Activated CD8-positive, alpha-beta memory T cell treated with anti-CD3 and anti-CD28 coated beads, Interleukin-2, amount 10 ng/mL, durations not matched to agents 7 days and 5 days (primary cell): ENCODE measurements at regions not wholly inside any gene's neighbourhood (a gene's known extent, or its start where the extent isn't known, plus 50 kb on each side); places are given as distances from the start of the nearest gene placed in this dataset.

Experiments used
- ATAC-seq: fragments of 150-1000 bp; cut with Tn5 transposase; one replicate; pipeline ENCODE4 v1.10.0; 2021; ENCODE audit warnings: moderate library complexity
- CTCF ChIA-PET: fragments of 350-600 bp; sonication (Branson Sonifier 250); formaldehyde crosslinking; loops from one replicate; lab custom pipeline; 2021; ENCODE audit warnings: antibody characterized with exemption; lab: Charles Lee
- DNase-seq: peaks from one replicate; pipeline ENCODE4 v3.0.0-alpha.2; 2020
- H3K27ac Mint-ChIP-seq: one replicate; pipeline ENCODE4 v1.8.0; 2021; ENCODE audit warnings: mild to moderate bottlenecking, mixed read lengths
- H3K27me3 Mint-ChIP-seq: one replicate; pipeline ENCODE4 v1.8.0; 2021; ENCODE audit warnings: mixed read lengths
- H3K36me3 Mint-ChIP-seq: one replicate; pipeline ENCODE4 v1.8.0; 2021; ENCODE audit warnings: mild to moderate bottlenecking, mixed read lengths
- H3K4me1 Mint-ChIP-seq: one replicate; pipeline ENCODE4 v1.8.0; 2021; ENCODE audit warnings: mixed read lengths
- H3K4me3 Mint-ChIP-seq: one replicate; pipeline ENCODE4 v1.8.0; 2021; ENCODE audit warnings: mild to moderate bottlenecking, moderate library complexity, mixed read lengths
- H3K9me3 Mint-ChIP-seq: one replicate; pipeline ENCODE4 v1.8.0; 2022; ENCODE audit warnings: low read depth, mixed read lengths

GRCh38 chr22:48867891-48868290 lies 959.8 kb downstream of the BRD1 start:
- Mint-ChIP-seq H3K27ac (no peak overlapping the region), H3K4me1 (no peaks in the 10 kb centered on the region), H3K27me3 (no peaks in the 10 kb centered on the region), H3K36me3 (no peaks in the 10 kb centered on the region), H3K4me3 (no peak overlapping the region), H3K9me3 (peaks cover 4% of the 10 kb centered on the region)
- DNase-seq (no peak), ATAC-seq (no peak)
- CTCF ChIA-PET = no interaction called here

- H3K4me3 Mint-ChIP-seq = no peak overlapping the region
- no peak overlapping the region for H3K27ac Mint-ChIP-seq
- no peaks in the 10 kb centered on the region for H3K27me3 Mint-ChIP-seq
- CTCF ChIA-PET = no interaction called here
- DNase-seq (no peak), ATAC-seq (no peak)
- no peaks in the 10 kb centered on the region for H3K4me1 Mint-ChIP-seq
- no peaks in the 10 kb centered on the region for H3K36me3 Mint-ChIP-seq
- H3K9me3 Mint-ChIP-seq = peaks cover 4% of the 10 kb centered on the region
Observed at GRCh38 chr22:48866906-48867681, 960.6 kb downstream of the BRD1 start.

GRCh38 chr22:48864748-48865147 lies 962.9 kb downstream of the BRD1 start:
- Mint-ChIP-seq H3K36me3 (no peaks in the 10 kb centered on the region), H3K27ac (no peak overlapping the region), H3K9me3 (peaks cover 2% of the 10 kb centered on the region), H3K4me1 (no peaks in the 10 kb centered on the region), H3K27me3 (no peaks in the 10 kb centered on the region), H3K4me3 (no peak overlapping the region)
- DNase-seq (no peak), ATAC-seq (no peak)
- CTCF ChIA-PET = no interaction called here

- H3K9me3 Mint-ChIP-seq = peaks cover 2% of the 10 kb centered on the region
- no peaks in the 10 kb centered on the region for H3K36me3 Mint-ChIP-seq
- H3K4me3 Mint-ChIP-seq = no peak overlapping the region
- CTCF ChIA-PET = no interaction called here
- H3K4me1 Mint-ChIP-seq = no peaks in the 10 kb centered on the region
- DNase-seq = no peak
- no peaks in the 10 kb centered on the region for H3K27me3 Mint-ChIP-seq
- no peak overlapping the region for H3K27ac Mint-ChIP-seq
- ATAC-seq = no peak
Observed at GRCh38 chr22:48863965-48864528, 963.6 kb downstream of the BRD1 start.

GRCh38 chr22:48860557-48860956 lies 967.1 kb downstream of the BRD1 start:
- CTCF ChIA-PET = no interaction called here
- no peaks in the 10 kb centered on the region for H3K36me3 Mint-ChIP-seq
- H3K4me1 Mint-ChIP-seq = no peaks in the 10 kb centered on the region
- H3K27me3 Mint-ChIP-seq = no peaks in the 10 kb centered on the region
- no peak for ATAC-seq
- H3K4me3 Mint-ChIP-seq = no peak overlapping the region
- H3K9me3 Mint-ChIP-seq = peaks cover 2% of the 10 kb centered on the region
- H3K27ac Mint-ChIP-seq = no peak overlapping the region
- no peak for DNase-seq

- no peaks in the 10 kb centered on the region for H3K36me3 Mint-ChIP-seq
- CTCF ChIA-PET = no interaction called here
- no peaks in the 10 kb centered on the region for H3K27me3 Mint-ChIP-seq
- H3K27ac Mint-ChIP-seq = no peak overlapping the region
- H3K4me1 Mint-ChIP-seq = peaks cover 2% of the 10 kb centered on the region
- DNase-seq (no peak), ATAC-seq (no peak)
- no peak overlapping the region for H3K4me3 Mint-ChIP-seq
- H3K9me3 Mint-ChIP-seq = peaks cover 7% of the 10 kb centered on the region
Observed at GRCh38 chr22:48858856-48859255, 968.8 kb downstream of the BRD1 start.

GRCh38 chr22:48858121-48858520 lies 969.6 kb downstream of the BRD1 start:
- DNase-seq (no peak), ATAC-seq (no peak)
- Mint-ChIP-seq H3K9me3 (peaks cover 7% of the 10 kb centered on the region), H3K27ac (no peak overlapping the region), H3K36me3 (no peaks in the 10 kb centered on the region), H3K4me1 (peaks cover 2% of the 10 kb centered on the region), H3K27me3 (no peaks in the 10 kb centered on the region), H3K4me3 (no peak overlapping the region)
- CTCF ChIA-PET = no interaction called here

GRCh38 chr22:48857202-48857805 lies 970.4 kb downstream of the BRD1 start:
- CTCF ChIA-PET = no interaction called here
- peaks cover 7% of the 10 kb centered on the region for H3K9me3 Mint-ChIP-seq
- no peak for ATAC-seq
- no peaks in the 10 kb centered on the region for H3K36me3 Mint-ChIP-seq
- H3K4me1 Mint-ChIP-seq = peaks cover 2% of the 10 kb centered on the region
- H3K27me3 Mint-ChIP-seq = no peaks in the 10 kb centered on the region
- no peak overlapping the region for H3K4me3 Mint-ChIP-seq
- DNase-seq = no peak
- H3K27ac Mint-ChIP-seq = no peak overlapping the region

GRCh38 chr22:48856308-48856615 lies 971.4 kb downstream of the BRD1 start:
- CTCF ChIA-PET = no interaction called here
- Mint-ChIP-seq H3K27ac (no peak overlapping the region), H3K4me3 (no peak overlapping the region), H3K9me3 (peaks cover 5% of the 10 kb centered on the region), H3K4me1 (peaks cover 2% of the 10 kb centered on the region), H3K36me3 (no peaks in the 10 kb centered on the region), H3K27me3 (no peaks in the 10 kb centered on the region)
- DNase-seq (no peak), ATAC-seq (no peak)

- no peak for DNase-seq
- H3K4me1 Mint-ChIP-seq = peaks cover 2% of the 10 kb centered on the region
- no peak overlapping the region for H3K4me3 Mint-ChIP-seq
- no peaks in the 10 kb centered on the region for H3K36me3 Mint-ChIP-seq
- CTCF ChIA-PET = no interaction called here
- no peak for ATAC-seq
- no peaks in the 10 kb centered on the region for H3K27me3 Mint-ChIP-seq
- H3K9me3 Mint-ChIP-seq = peaks cover 5% of the 10 kb centered on the region
- no peak overlapping the region for H3K27ac Mint-ChIP-seq
Observed at GRCh38 chr22:48855593-48856307, 971.9 kb downstream of the BRD1 start.

GRCh38 chr22:48855013-48855412 lies 972.7 kb downstream of the BRD1 start:
- no peaks in the 10 kb centered on the region for H3K27me3 Mint-ChIP-seq
- peaks cover 5% of the 10 kb centered on the region for H3K9me3 Mint-ChIP-seq
- no peak for DNase-seq
- H3K36me3 Mint-ChIP-seq = no peaks in the 10 kb centered on the region
- no peak for ATAC-seq
- H3K27ac Mint-ChIP-seq = no peak overlapping the region
- CTCF ChIA-PET = no interaction called here
- H3K4me3 Mint-ChIP-seq = no peak overlapping the region
- H3K4me1 Mint-ChIP-seq = peaks cover 2% of the 10 kb centered on the region

- peaks cover 2% of the 10 kb centered on the region for H3K4me1 Mint-ChIP-seq
- no peak overlapping the region for H3K27ac Mint-ChIP-seq
- no peak overlapping the region for H3K4me3 Mint-ChIP-seq
- ATAC-seq (no peak), DNase-seq (no peak)
- CTCF ChIA-PET = no interaction called here
- no peaks in the 10 kb centered on the region for H3K27me3 Mint-ChIP-seq
- H3K9me3 Mint-ChIP-seq = peaks cover 5% of the 10 kb centered on the region
- H3K36me3 Mint-ChIP-seq = no peaks in the 10 kb centered on the region
Observed at GRCh38 chr22:48853627-48854240, 973.9 kb downstream of the BRD1 start.

- no peak overlapping the region for H3K27ac Mint-ChIP-seq
- ATAC-seq (no peak), DNase-seq (no peak)
- peaks cover 2% of the 10 kb centered on the region for H3K4me1 Mint-ChIP-seq
- H3K9me3 Mint-ChIP-seq = peaks cover 5% of the 10 kb centered on the region
- H3K4me3 Mint-ChIP-seq = no peak overlapping the region
- H3K36me3 Mint-ChIP-seq = no peaks in the 10 kb centered on the region
- CTCF ChIA-PET = no interaction called here
- H3K27me3 Mint-ChIP-seq = no peaks in the 10 kb centered on the region
Observed at GRCh38 chr22:48851933-48852549, 975.6 kb downstream of the BRD1 start.
